HCT116 (cell line): ENCODE measurements at regions not wholly inside any gene's neighbourhood (a gene's known extent, or its start where the extent isn't known, plus 50 kb on each side); places are given as distances from the start of the nearest gene placed in this dataset.

Experiments
- ATAC-seq: fragments of 200-7000 bp; cut with Tn5 transposase; 2 replicates; pipeline ENCODE4 v1.9.1; 2020; ENCODE audit warnings: mild to moderate bottlenecking, moderate library complexity
- BruUV-seq: library from RNA; stranded (reverse); fragments of 400-500 nt; replicated peaks from 2 replicates; lab custom pipeline; 2021; lab: Mats Ljungman, UMichigan
- CTCF ChIA-PET: fragments of 300-600 bp; sonication (Branson Sonifier 250); formaldehyde crosslinking; loops from one replicate; lab custom pipeline; 2021; ENCODE audit warnings: antibody characterized with exemption; lab: Charles Lee
- POLR2A ChIA-PET: fragments of 300-600, 350-600 bp; sonication (Branson Sonifier 250); formaldehyde crosslinking; loops from one replicate; lab custom pipeline; 2021; ENCODE audit warnings: antibody characterized with exemption; lab: Charles Lee
- RAD21 ChIA-PET, 2 experiments: fragments of 300-600 bp; sonication (Branson Sonifier 250); formaldehyde crosslinking; loops; one replicate each; lab custom pipeline; 2023; ENCODE audit warnings: low total read pairs in 2 of 2; ENCODE audit not compliant: uncharacterized antibody in 2 of 2, unreplicated experiment in 2 of 2, low non-redundant PET in 1 of 2; lab: Charles Lee
- DNase-seq: peaks from one replicate; pipeline ENCODE4 v3.0.0-alpha.2; 2010; ENCODE audit warnings: low read depth, low spot score
- H2AFZ ChIP-seq: fragments of 200-600 bp; shearing (Covaris generic), sonication (generic); 2 replicates; pipeline ENCODE4 v1.6.1; 2017; ENCODE audit warnings: low read depth, mixed run types, mixed read lengths, antibody characterized with exemption, low read length; ENCODE audit not compliant: poor library complexity, severe bottlenecking
- H3K27ac ChIP-seq: 2 replicates; pipeline ENCODE4 v1.5.1; 2012; ENCODE audit warnings: low read depth, low read length
- H3K27me3 ChIP-seq: fragments of 200-600 bp; sonication (generic); 2 replicates; pipeline ENCODE4 v1.6.1; 2016; ENCODE audit warnings: mixed run types, low read length, mixed read lengths; ENCODE audit not compliant: insufficient read depth
- H3K36me3 ChIP-seq, 2 experiments: fragments of 200-500 bp in 1 of 2; fragments of 200-600 bp in 1 of 2; sonication (Bioruptor generic) in 1 of 2; sonication (generic) in 1 of 2; 2 replicates each; pipeline versions ENCODE4 v1.5.1 to v1.6.1; 2014 to 2016; ENCODE audit warnings: low read length in 2 of 2, inconsistent platforms in 1 of 2, mixed read lengths in 1 of 2, mixed run types in 1 of 2; ENCODE audit not compliant: insufficient read depth in 2 of 2, control insufficient read depth in 1 of 2
- H3K4me1 ChIP-seq, 2 experiments: fragments of 200-600 bp in 1 of 2; sonication (generic) in 1 of 2; 2 replicates each; pipeline versions ENCODE4 v1.5.1 to v1.6.1; 2012 to 2017; ENCODE audit warnings: low read length in 2 of 2, inconsistent platforms in 1 of 2, mild to moderate bottlenecking in 1 of 2, mixed read lengths in 1 of 2, mixed run types in 1 of 2, moderate library complexity in 1 of 2; ENCODE audit not compliant: insufficient read depth in 2 of 2, control insufficient read depth in 1 of 2
- H3K4me2 ChIP-seq: fragments of 200-600 bp; sonication (generic); 2 replicates; pipeline ENCODE4 v1.6.1; 2017; ENCODE audit warnings: mixed run types, low read length, mixed read lengths
- H3K4me3 ChIP-seq, 2 experiments: fragments of 200-600 bp in 1 of 2; sonication (generic) in 1 of 2; replicated peaks in 1 of 2; 2 replicates each; pipeline ENCODE4 v1.5.1; 2011 to 2016; ENCODE audit warnings: low read length in 2 of 2, control low read depth in 1 of 2, low read depth in 1 of 2, mild to moderate bottlenecking in 1 of 2, mixed read lengths in 1 of 2, mixed run types in 1 of 2
- H3K79me2 ChIP-seq: fragments of 200-600 bp; sonication (generic); 2 replicates; pipeline ENCODE4 v1.6.1; 2017; ENCODE audit warnings: mild to moderate bottlenecking, mixed run types, low read length, moderate library complexity, mixed read lengths; ENCODE audit not compliant: insufficient read depth
- H3K9ac ChIP-seq: fragments of 200-600 bp; sonication (generic); 2 replicates; pipeline ENCODE4 v1.6.1; 2016; ENCODE audit warnings: low read length, mixed read lengths
- H3K9me2 ChIP-seq: fragments of 200-600 bp; sonication (generic), shearing (Covaris generic); 2 replicates; pipeline ENCODE4 v1.6.1; 2017; ENCODE audit warnings: mixed run types, mild to moderate bottlenecking, moderate library complexity; ENCODE audit not compliant: insufficient read depth
- H3K9me3 ChIP-seq, 2 experiments: fragments of 200-500 bp in 1 of 2; fragments of 200-600 bp in 1 of 2; sonication (Bioruptor generic) in 1 of 2; sonication (generic) in 1 of 2; 2 replicates each; pipeline ENCODE4 v1.6.1; 2014 to 2017; ENCODE audit warnings: low read length in 2 of 2, mixed read lengths in 2 of 2, inconsistent platforms in 1 of 2, low read depth in 1 of 2, mild to moderate bottlenecking in 1 of 2, mixed run types in 1 of 2, moderate library complexity in 1 of 2; ENCODE audit not compliant: control insufficient read depth in 1 of 2, insufficient read depth in 1 of 2
- H4K20me1 ChIP-seq: fragments of 200-600 bp; sonication (generic), shearing (Covaris generic); 2 replicates; pipeline ENCODE4 v1.6.1; 2017; ENCODE audit warnings: mixed run types, mild to moderate bottlenecking, moderate library complexity; ENCODE audit not compliant: insufficient read depth
- ATF3 ChIP-seq: IDR thresholded peaks from 2 replicates; pipeline ENCODE4 v1.6.1; 2012
- CBX3 ChIP-seq: IDR thresholded peaks from 2 replicates; pipeline ENCODE4 v1.6.1; 2012; ENCODE audit warnings: low read depth
- CEBPB ChIP-seq: IDR thresholded peaks from 2 replicates; pipeline ENCODE4 v1.6.1; 2012; ENCODE audit warnings: low read depth
- EGR1 ChIP-seq: IDR thresholded peaks from 2 replicates; pipeline ENCODE4 v1.6.1; 2012; ENCODE audit warnings: low read depth
- POLR2A ChIP-seq: IDR thresholded peaks from 2 replicates; pipeline ENCODE4 v1.7.0; 2011; ENCODE audit warnings: borderline replicate concordance; ENCODE audit not compliant: insufficient read depth, insufficient read length; ENCODE audit errors: extremely low read depth
- RAD21 ChIP-seq: IDR thresholded peaks from 2 replicates; pipeline ENCODE4 v1.6.1; 2012; ENCODE audit warnings: low read depth, mild to moderate bottlenecking
- REST ChIP-seq: IDR thresholded peaks from 2 replicates; pipeline ENCODE4 v1.6.1; 2012; ENCODE audit warnings: low read depth
- SIN3A ChIP-seq: IDR thresholded peaks from 2 replicates; pipeline ENCODE4 v1.6.1; 2012; ENCODE audit warnings: low read depth
- SP1 ChIP-seq: IDR thresholded peaks from 2 replicates; pipeline ENCODE4 v1.6.1; 2012; ENCODE audit warnings: low read depth
- TCF7L2 ChIP-seq: IDR thresholded peaks from 2 replicates; pipeline ENCODE4 v1.7.0; 2011; ENCODE audit warnings: borderline replicate concordance, inconsistent platforms; ENCODE audit not compliant: insufficient read depth, insufficient read length; ENCODE audit errors: extremely low read depth
- YY1 ChIP-seq: IDR thresholded peaks from 2 replicates; pipeline ENCODE4 v1.6.1; 2011; ENCODE audit warnings: low read length, low read depth, moderate library complexity, mild to moderate bottlenecking; ENCODE audit not compliant: insufficient replicate concordance; ENCODE audit errors: extremely low read depth
- ZFX ChIP-seq: fragments of 450-650 bp; IDR thresholded peaks from 2 replicates; pipeline ENCODE4 v1.6.1; 2017
- ZNF274 ChIP-seq: fragments of 200-500 bp; sonication (Bioruptor generic); IDR thresholded peaks from 2 replicates; pipeline ENCODE4 v1.6.1; 2014; ENCODE audit warnings: mild to moderate bottlenecking, low read depth, low read length, inconsistent platforms
- intact Hi-C: fragments of 100-400 bp; cut with micrococcal nuclease; formaldehyde crosslinking; loops from 2 replicates; pipeline ENCODE4 v1.10.0; 2022

DNA sequence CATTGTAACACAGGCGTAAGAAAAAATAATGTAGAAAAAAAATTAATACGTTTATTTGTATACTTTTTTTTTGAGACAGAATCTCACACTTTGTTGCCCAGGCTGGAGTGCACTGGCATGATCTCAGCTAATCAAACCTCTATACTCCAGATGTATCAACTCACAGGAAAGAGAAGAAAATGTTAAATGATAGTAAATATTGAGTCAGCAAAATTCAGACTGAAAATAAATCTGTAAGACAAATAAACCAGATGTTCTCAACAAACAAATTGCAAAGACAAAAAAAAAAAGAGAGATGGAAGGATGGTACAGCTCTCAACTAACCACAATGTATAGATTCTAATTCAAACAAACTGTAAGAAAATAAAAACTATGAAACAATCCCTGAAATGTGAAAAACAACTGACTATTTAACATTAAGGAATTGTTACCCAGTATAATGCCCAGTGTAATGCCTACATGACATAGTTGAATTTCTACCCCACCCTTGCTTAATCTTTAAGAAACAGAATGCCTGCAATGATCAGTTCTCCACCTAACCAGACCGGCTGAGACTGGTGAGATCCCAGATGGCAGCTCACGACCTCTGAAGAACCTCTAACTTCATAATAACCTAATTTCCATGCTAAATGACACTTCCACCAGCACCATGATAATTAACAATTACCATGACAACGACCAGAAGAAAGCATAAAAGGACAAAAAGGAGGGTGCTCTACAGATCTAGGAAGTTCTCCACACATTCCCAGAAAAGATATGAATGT, 272.0 kb upstream of the GNAI1 start (continued):
- TF ChIP-seq REST = no peak
- TF ChIP-seq EGR1 = no peak
- TF ChIP-seq ATF3 = no peak

GRCh38 chr7:79855172-79855571, 279.5 kb upstream of the GNAI1 start:
- CTCF ChIA-PET = no interaction called here
- H3K4me1 ChIP-seq = no peaks in the 10 kb centered on the region
- RAD21 ChIA-PET = no interaction called here
- no peak overlapping the region for H2AFZ ChIP-seq
- intact Hi-C loops = no loop called here
- no peaks in the 10 kb centered on the region for H3K36me3 ChIP-seq
- no peaks in the 10 kb centered on the region for H3K79me2 ChIP-seq
- H3K9me2 ChIP-seq = no peaks in the 10 kb centered on the region
- ATAC-seq (no peak), DNase-seq (no peak)
- H4K20me1 ChIP-seq = no peaks in the 10 kb centered on the region
- no peak for TF ChIP-seq EGR1
- TF ChIP-seq CEBPB = no peak
- no peak for TF ChIP-seq TCF7L2
- TF ChIP-seq ZNF274 = no peak
- no peak for TF ChIP-seq CBX3
- TF ChIP-seq POLR2A = no peak
- no peak for TF ChIP-seq SIN3A
- no peak for TF ChIP-seq SP1
- no peak for TF ChIP-seq RAD21
- TF ChIP-seq ZFX = no peak
- TF ChIP-seq YY1 = no peak
- H3K27me3 ChIP-seq = no peaks in the 10 kb centered on the region
- H3K9me3 ChIP-seq = no peaks in the 10 kb centered on the region
- POLR2A ChIA-PET = no interaction called here
- H3K4me3 ChIP-seq = no peak overlapping the region
- BruUV-seq = no TSS peak
- no peak overlapping the region for H3K4me2 ChIP-seq
- H3K27ac ChIP-seq = no peak overlapping the region
- H3K9ac ChIP-seq = no peak overlapping the region
